HG03108 (cell line): ENCODE measurements at regions not wholly inside any gene's neighbourhood (a gene's known extent, or its start where the extent isn't known, plus 50 kb on each side); places are given as distances from the start of the nearest gene placed in this dataset.
"Not testable (repeated sequence)": the region's sequence is repeated elsewhere in the genome, so short reads cannot be mapped to it uniquely, and the experiment has no call there.

Experiments
- ATAC-seq: cut with Tn5 transposase; IDR thresholded peaks from one replicate; pipeline ENCODE4 v1.9.1; 2021; ENCODE audit warnings: moderate library complexity; ENCODE audit not compliant: unreplicated experiment

DNA sequence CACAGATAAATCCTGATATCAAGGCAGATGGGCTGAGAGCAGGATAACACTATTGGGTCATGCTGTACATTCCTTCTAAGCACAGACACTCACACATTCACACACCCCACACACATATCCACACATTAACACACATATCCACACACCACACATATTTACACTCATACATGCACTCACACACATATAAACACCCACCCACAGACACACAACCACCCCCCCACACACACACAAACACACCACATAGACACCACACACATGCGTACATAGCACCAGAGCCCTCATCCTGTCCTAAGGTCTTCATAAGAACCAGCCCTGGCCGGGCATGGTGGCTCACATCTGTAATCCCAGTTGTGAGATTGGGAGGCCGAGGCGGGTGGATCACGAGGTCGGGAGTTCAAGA, 322.3 kb upstream of the ADCY2 start:
- ATAC-seq: no peak

- ATAC-seq: no peak
Measured at GRCh38 chr5:7074176-7074575, 321.8 kb upstream of the ADCY2 start.

DNA sequence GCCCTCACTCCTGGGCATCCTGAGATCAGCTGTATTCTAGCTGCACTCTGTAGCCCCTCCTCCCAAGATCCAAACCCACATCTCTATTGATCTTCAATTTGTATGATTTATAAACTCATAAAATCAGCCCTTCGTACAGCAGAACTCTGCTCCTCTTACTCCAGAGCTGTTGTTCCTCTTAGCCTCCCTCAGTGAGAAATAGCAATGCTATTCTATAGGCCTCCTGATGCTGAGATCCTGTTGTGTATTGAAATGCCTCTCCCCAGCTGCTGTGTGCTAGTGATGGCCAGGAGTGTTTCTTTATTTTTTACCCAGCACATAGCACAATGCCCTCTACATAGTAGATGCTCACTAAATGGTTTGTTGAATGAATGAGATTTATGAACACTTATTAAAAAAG, 320.5 kb upstream of the ADCY2 start:
- no peak for ATAC-seq

DNA sequence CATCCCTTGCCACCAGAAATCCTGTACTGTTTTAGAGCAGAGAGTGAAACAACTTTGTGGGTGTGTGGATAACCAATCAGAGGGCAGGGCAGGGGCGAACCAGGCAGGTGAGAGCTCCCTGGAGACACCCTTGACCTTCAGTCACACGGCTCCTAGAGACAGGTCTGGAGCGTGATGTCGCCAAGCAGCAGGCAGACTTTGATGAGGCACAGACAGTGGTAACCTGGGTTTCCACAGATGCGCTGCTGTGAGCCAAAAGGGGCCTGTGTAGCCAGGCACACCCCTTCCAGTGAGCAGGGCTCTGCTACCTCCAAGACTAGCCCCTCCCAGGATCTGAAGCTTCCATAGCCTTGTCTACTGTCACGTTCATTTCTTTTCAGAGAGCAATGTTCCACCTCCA, 317.8 kb upstream of the ADCY2 start:
- no peak for ATAC-seq

DNA sequence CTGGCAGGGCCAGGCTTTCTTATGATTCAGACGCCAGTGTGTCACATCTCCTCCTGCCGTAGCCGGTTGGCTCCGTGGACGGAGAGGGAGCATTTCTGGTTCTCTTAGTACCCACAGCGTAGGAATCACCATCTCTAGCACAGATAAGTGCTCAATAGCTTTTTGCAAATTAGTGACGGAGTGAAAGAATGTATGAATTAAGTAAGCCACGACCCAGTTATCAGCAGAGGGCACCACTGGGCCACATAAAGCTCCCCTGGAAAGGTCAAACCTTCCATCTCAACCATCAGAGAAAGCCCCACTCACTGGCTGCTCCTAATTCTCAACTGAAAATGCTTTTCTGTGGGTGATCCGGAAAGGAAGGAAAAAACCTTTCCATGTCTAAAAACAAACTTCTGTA, 317.0 kb upstream of the ADCY2 start:
- no peak for ATAC-seq

- no peak for ATAC-seq
Measured at GRCh38 chr5:7080501-7080900, 315.4 kb upstream of the ADCY2 start.

DNA sequence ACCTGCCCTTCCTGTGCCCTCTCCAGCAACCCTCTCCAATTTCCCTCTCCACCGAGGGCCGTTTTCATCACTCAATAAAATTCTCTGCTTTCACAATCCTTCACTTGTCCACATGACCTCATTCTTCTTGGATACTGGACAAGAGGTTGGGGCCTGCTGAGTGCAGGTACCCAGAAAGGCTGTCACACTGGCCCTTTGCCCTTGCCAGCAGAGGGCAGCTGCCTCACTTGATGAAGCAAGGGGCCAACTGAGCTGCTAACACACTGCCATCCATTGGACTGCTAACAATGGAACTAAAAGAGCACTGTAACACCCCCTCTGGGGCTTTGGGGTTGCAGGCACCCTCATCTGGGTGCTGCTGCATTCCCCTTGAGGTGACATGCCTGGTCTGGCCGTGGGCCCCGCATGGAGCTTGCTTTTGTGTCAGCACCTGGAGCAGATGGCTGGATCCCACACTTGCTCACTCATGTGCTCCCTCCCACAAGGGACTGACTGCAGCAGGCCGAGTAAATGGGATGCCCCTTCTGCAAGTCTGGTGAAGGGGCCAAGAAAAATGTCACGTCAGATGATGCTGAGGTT, 308.1 kb upstream of the ADCY2 start:
- no peak for ATAC-seq

- ATAC-seq: no peak
Measured at GRCh38 chr5:7088849-7089248, 307.1 kb upstream of the ADCY2 start.

GRCh38 chr5:7094626-7095025, 301.3 kb upstream of the ADCY2 start:
- ATAC-seq: no peak

DNA sequence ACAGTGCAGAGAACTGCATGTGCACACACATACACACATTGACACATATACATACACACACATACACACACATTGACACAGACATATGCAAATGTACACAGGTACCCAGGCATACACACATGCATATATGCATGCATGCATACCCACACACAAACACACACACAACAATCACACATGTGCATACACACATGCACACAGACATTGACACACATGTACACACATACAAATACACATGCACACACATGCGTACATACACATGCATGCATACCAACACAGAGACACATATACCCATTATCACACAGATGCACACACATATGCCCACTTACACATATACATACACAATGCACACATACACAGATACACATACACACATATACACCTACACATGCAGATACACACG, 299.6 kb upstream of the ADCY2 start:
- ATAC-seq: no peak

DNA sequence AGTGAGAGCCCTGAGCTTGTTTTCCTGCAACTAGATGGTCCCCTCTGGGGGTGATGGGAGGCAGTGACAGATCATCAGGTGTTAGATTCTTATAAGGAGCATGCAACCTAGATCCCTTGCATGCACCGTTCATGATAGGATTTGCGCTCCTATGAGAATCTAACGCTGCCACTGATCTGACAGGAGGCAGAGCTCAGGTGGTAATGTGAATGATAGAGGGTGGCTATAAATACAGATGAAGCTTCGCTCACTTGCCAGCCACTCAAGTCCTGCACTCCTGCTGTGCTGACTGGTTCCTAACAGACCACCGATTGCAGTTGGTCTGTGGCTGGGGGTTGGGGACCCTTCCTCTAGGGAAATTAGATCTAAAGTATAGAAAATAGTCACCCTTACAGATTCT, 290.6 kb upstream of the ADCY2 start:
- ATAC-seq: no peak

DNA sequence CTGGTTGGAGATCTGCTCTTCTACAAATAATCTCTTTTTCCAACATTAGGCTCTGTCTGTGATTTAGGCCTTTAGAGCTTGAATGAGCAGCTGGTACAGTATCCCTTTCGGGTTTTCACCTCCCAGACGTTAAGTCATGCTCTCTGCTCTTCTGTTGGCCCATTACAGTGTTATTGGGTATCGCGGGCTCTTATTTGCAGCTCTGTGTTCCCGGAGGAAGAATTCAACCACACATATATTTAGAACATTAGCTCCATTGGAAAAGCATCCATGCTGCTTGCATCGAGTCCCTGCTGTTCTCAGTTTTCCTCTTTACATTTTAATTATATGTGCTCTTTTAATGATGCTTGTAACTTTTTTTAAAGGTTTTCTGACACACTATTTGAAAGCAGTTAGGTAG, 278.0 kb upstream of the ADCY2 start:
- ATAC-seq: no peak

DNA sequence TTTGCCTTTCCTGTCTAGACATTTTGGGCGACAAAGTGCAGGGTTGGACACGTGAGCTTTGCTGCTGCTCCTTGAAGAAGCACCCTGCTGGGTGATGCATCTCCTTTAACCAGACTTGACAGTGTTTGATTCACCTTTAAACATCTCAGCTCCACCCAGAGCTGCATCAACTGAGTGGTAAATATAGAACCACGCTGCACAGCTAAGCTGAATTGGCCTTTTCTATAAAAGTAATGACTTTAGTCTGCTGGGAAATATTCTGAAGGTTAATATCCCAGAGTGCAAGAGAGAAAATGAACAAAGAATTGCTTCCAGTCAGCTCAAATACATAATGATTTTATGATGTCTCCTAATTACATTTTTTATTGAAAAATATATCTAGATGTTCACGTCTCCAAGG, 264.3 kb upstream of the ADCY2 start:
- no peak for ATAC-seq

DNA sequence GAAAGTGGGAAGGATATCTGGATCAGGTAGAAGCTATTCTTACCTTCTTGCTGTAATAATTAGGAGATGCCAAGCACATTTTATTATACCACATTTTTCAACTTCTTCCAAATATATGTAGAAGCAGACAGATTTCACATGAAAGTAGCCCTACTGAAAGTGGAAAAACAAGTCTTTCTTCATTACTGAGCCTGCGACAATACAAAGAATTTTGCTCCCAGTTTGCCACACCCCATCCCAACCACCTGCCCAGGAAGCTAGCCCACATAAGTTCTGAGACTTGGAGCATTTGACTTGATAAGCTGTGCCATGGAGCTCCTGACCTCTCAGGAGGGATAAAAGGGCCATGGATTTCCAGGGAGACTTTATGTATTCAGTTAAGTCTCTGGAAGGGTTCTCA, 249.1 kb upstream of the ADCY2 start:
- no peak for ATAC-seq

DNA sequence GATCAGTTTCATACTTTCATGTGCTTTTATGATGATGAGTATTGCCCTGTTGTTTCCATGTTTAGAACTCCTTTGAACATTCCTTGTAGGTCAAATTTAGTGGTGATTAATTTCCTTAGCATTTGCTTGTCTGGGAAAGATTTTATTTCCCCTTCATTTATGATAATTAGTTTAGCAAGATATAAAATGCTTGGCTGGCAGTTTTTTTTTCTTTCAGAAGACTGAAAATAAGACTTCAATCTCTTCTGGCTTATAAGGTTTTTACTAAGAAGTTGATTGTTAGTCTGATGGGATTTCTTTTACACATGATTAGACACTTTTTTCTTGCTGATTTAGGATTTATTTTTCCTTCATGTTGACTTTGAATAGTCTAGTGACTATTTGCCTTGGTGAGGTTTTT, 238.9 kb upstream of the ADCY2 start:
- ATAC-seq: no peak

DNA sequence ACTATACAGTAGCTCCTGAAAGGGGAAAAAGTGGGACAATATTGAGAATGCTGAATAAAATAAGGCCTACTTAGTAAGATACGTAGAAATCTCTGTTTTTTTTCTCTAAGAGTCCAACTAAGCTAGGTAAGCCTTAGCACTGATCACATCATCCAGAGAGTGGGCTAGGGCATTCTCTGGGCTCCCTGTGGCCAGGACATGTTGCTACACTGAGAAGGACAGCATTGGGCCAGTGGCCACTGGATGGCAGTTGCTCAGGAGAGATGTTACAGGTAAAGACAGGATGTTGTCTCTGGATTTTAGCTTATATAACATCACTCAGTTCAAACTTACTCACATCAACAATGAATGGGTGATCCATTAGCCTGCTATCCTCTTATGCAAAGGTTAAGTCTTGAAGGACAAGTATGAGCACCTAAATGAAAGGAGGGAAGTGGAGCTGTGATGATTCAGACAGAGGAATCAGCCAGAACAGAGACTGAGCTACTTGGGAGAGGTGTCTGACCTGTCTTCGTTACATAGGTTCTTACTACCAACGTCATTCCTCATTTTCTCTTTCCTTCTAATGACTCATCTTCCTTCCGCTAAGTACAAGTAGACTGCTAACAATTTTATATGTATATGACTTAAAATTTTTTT, 226.6 kb upstream of the ADCY2 start:
- no peak for ATAC-seq

- ATAC-seq: not testable (repeated sequence)
Measured at GRCh38 chr5:7170785-7171184, 225.2 kb upstream of the ADCY2 start.

- no peak for ATAC-seq
Measured at GRCh38 chr5:7179364-7179763, 216.6 kb upstream of the ADCY2 start.

- no peak for ATAC-seq
Measured at GRCh38 chr5:7181841-7182240, 214.1 kb upstream of the ADCY2 start.

DNA sequence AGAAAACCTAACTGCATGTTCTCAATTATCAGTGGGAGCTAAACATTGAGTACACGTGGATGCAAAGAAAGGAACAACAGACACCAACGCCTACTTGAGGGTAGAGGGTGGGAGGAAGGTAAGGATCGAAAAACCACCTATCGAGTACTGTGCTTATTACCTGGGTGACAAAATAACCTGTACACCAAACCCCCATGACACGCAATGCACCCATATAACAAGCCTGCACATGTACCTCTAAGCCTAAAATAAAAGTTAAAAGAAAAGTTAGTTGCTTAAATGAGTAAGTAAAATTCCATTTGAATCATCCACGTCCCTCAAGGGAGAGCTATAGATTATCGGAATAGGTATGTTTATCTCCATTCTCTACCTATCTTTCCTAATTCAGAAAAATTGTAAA, 210.2 kb upstream of the ADCY2 start:
- no peak for ATAC-seq

DNA sequence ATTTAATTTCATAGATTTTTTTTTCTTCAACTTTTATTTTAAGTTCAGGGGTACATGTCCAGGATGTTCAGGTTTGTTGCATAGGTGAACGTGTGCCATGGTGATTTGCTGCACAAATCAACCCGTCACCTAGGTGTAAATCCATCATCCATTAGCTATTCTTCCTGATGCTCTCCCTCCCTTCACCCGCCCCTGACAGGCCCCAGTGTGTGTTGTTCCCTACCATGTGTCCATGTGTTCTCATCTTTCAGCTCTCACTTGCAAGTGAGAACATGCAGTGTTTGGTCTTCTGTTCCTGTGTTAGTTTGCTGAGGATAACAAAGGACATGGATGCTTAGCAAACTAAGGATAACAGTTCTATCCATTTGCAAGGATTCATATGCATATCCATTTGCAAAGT, 209.1 kb upstream of the ADCY2 start:
- no peak for ATAC-seq

DNA sequence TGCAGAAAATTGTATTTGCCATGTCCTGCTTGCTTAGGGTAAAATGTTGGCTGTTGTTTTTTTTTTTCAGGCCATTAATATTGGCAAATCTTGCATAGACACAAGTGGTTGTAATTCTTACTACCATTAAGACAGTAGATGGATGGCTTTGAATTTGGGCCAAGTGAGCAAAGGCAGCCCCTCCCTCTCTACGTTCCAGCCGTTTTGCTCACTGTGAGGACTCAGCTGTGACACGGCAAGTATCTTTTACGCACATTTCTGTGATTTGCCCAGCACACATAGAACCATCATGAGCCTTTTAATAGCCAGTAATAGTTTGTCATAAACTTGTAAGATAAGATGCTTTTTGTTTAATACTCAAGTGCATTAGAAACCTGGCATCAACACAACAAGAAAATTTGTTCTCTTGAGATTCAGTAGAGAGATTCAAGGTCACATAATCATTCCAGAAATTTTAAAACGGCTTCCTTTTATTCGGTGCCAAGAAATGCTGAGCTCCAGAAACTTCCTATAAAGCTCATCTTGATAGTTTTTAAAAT, 205.2 kb upstream of the ADCY2 start:
- ATAC-seq: no peak

GRCh38 chr5:7192016-7192415, 203.9 kb upstream of the ADCY2 start:
- ATAC-seq: no peak
